ENCODE measurements at regions not wholly inside any gene's neighbourhood (a gene's known extent, or its start where the extent isn't known, plus 50 kb on each side); places are given as distances from the start of the nearest gene placed in this dataset.

GRCh38 chr12:87388376-87388775 lies 640.8 kb downstream of the C12orf50 start:
- no peak for TF ChIP-seq NFRKB (IDR thresholded peaks at IDR 0.05)
- TF ChIP-seq SP1 (IDR thresholded peaks at IDR 0.05): no peak
- no peak for TF ChIP-seq SUZ12 (IDR thresholded peaks at IDR 0.05)
- TF ChIP-seq LEF1 (IDR thresholded peaks at IDR 0.05; ENCODE audit: borderline replicate concordance): no peak
- TF ChIP-seq BHLHE40 (IDR thresholded peaks at IDR 0.05; ENCODE audit: borderline replicate concordance): no peak
- TF ChIP-seq ELF4 (IDR thresholded peaks at IDR 0.05): no peak
- no peak for TF ChIP-seq FOXA1 (IDR thresholded peaks at IDR 0.05)

Data from HEK293T (cell line).